Brain pericyte (primary cell): ENCODE measurements at regions not wholly inside any gene's neighbourhood (a gene's known extent, or its start where the extent isn't known, plus 50 kb on each side); places are given as distances from the start of the nearest gene placed in this dataset.
"Not testable (repeated sequence)": the region's sequence is repeated elsewhere in the genome, so short reads cannot be mapped to it uniquely, and the experiment has no call there.

ENCODE experiments used
- DNase-seq: peaks from one replicate; pipeline ENCODE4 v3.0.0-alpha.2; 2012; ENCODE audit warnings: low read depth, low spot score

DNA sequence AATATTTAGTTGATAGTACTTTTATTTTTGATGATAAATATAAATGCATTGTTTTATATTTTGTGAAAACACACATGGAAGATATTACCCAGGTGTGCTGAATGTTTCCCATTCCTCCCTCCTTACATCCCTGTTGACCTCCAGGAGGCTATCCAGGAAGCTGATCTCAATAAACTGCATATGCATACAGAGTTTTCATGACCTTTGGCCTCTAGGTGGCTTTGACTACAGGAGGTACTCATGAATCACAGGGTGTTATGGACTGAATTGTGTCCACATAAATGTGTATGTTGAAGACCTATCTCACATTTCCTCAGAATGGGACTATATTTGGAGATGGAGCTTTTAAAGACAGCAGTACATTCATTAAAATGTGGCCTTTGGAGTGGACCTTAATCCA is 914.9 kb upstream of the NCAM2 start:
- no peak for DNase-seq

DNA sequence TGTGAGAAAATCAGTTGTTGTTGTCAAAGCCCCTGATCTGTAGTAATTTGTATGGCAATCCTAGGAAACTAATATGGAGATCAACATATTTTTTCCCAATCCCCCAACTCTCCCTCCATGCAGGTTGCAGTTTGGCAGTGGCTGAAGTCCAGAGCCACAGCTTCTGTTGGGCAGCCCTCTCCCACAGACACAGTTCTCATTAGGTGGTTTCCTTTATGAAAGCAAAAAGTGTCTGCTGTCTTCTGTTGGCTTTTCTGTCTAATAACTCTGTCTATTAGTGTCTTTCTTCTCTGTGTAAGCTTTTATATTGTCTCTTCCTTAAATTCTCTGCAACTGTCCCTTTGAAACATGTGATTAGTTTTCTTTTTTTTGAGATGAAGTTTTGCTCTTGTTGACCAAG is 914.3 kb upstream of the NCAM2 start:
- DNase-seq: no peak

DNA sequence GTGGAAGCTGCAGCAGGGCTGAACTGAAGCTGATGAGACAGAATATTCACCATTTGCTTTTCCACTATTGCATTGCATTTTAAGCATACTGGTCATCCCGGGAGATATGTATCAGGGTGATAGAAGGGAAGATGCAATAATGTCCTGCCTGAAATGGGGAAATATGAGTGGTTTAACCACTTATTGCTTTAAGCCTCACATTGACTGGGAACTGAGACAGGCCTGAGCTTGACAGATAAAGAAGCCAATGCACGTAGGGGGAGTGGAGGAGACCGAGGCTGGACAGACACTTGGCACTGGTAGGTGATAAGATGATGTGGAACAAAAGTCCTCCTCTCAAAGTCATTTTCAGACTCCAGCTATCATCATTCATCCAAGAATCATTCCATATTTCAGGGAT is 911.7 kb upstream of the NCAM2 start:
- DNase-seq: no peak

- no peak for DNase-seq
Observed at GRCh38 chr21:20106368-20106767, 891.8 kb upstream of the NCAM2 start.

- no peak for DNase-seq
Observed at GRCh38 chr21:20108016-20108415, 890.2 kb upstream of the NCAM2 start.

GRCh38 chr21:20108976-20109540 is 889.2 kb upstream of the NCAM2 start:
- no peak for DNase-seq

- no peak for DNase-seq
Observed at GRCh38 chr21:20110368-20110767, 887.8 kb upstream of the NCAM2 start.

DNA sequence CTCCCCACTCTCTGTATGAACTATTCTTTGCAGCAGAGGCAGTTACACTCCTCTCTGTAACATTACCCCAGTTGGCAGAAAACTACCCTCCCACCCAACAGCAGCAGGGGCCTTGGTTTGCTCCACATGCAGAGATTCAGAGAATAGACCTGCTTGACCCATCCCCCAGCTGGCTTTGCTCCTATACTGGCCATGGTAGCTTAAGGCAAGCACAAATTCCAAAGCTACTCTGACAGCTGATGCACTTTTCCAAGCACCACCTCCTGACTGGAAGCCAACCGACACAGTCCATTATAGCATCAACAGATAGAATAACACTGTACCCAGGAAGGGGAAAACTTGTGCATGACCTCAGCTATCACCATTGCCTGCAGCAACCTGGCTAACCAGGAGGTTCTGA is 846.5 kb upstream of the NCAM2 start:
- no peak for DNase-seq

- no peak for DNase-seq
Observed at GRCh38 chr21:20163167-20163566, 835.0 kb upstream of the NCAM2 start.

DNA sequence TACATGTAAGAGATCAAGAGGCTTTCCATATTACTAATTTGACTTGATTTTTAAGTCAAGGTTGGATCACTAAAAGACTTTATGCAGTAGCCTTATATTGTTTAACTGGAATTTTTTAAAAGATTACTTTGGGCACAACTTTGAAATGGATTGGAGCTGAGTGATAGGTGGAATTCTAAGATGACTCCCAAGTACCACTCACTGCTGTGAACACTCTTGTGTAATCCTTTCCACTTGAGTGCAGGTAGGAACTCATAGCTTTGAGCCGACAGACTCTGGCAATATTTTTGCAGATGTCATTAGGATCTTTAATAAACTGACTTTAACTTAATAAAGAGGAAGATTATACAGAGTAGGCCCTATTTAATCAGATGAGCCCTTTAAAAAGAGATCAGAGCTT is 831.1 kb upstream of the NCAM2 start:
- DNase-seq: no peak

- DNase-seq: no peak
Observed at GRCh38 chr21:20169812-20170576, 828.2 kb upstream of the NCAM2 start.

DNA sequence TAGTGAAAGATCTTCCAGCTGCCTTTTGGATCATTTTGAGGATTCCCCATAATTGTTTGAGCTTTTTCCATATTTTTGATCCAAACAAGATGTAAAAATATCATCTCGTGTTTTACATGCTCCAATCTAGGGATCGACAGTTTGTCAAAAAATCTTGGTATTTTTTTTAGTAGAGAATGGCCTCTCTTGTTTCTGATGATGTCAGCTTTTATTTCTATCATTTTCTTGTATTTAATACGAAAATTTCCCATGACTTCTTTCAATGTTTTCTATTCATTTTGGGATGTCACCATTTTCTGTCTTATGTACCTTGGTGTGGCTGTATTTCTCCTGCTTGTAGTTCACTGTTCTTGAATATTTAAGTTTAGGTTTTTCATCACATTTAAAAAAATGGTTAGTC is 812.0 kb upstream of the NCAM2 start:
- DNase-seq: no peak

DNA sequence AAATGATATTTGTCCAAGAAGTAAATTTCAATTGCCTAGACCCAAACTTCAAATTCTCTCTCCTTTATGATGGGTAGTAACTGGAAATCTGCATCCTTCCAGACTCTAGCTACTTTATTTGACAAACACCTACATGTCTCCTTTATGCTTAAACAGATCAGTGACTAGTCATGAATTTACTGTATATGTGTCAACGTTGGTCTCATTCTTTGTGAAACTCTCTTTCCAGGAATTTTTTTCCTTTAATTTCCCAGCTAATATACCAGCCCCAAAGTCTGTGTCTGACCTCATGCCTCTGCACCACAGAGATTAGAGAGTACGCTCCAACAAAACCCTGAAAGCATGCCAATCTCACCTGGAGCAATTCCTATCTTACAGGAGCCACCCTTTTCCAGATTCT is 811.2 kb upstream of the NCAM2 start:
- no peak for DNase-seq

DNA sequence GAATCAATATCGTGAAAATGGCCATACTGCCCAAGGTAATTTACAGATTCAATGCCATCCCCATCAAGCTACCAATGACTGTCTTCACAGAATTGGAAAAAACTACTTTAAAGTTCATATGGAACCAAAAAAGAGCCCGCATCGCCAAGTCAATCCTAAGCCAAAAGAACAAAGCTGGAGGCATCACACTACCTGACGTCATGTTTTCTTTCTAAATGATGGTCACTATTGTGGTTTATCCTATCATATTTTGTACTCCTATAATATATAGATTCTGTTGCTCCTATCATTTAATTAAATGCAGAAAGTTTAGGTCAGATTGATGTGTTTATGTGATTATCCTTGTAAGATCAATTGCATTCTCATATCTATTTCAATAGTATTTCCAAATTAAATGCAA is 796.9 kb upstream of the NCAM2 start:
- not testable (repeated sequence) for DNase-seq

DNA sequence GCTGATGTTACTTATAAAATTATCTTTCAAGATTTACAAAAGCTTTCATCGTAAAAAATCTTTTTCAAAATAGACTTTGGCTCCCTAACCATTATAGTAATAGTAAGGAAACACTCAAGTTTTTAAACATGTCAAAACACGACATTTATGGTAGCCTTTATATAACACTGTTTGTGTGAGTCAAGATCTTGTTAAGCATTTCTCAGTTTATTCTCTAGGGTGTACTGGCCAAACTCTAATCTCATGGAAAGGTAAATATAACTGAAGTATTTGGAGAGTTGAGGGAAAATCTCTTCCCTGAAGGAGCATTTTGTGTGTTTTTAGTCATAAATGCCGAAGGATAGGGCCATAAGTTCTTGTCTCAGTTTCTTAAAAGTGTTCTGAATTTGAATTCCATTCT is 790.9 kb upstream of the NCAM2 start:
- no peak for DNase-seq

DNA sequence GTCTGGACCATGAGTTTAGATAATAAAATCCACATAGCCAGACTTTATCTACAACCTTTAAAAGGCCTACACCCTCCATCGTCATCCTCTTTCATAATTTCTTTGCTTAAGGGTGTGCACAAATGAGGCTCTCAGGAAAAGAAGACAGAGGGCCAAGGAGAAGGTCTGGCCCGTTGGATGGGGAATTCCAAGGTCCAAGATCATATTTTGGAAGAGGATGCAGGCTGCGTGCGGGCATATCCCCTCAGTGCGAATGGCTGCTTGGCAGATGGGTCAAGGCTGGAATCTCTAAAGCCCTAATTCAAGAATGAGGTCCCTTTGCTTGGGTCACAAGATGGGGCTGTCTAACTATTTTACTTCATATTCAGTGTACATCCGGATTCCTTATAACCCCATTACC is 782.2 kb upstream of the NCAM2 start:
- DNase-seq: no peak

- no peak for DNase-seq
Observed at GRCh38 chr21:20220586-20220985, 777.6 kb upstream of the NCAM2 start.

DNA sequence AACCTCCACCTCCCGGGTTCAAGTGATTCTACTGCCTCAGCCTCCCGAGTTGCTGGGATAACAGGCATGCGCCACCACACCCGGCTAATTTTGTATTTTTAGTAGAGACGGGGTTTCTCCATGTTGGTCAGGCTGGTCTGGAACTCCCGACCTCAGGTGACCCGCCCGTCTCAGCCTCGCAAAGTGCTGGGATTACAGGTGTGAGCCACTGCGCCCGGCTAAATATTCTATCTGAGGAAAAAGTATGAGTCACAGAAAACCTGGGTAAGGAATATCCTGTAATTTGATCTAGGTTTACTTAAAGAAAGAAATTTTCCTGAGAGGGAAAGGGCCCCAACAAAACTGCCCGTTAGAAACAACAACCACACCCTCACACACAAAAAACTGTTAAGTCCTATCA is 776.2 kb upstream of the NCAM2 start:
- not testable (repeated sequence) for DNase-seq

GRCh38 chr21:20236649-20237048 is 761.6 kb upstream of the NCAM2 start:
- DNase-seq: not testable (repeated sequence)

GRCh38 chr21:20249401-20249800 is 748.8 kb upstream of the NCAM2 start:
- DNase-seq: no peak

DNA sequence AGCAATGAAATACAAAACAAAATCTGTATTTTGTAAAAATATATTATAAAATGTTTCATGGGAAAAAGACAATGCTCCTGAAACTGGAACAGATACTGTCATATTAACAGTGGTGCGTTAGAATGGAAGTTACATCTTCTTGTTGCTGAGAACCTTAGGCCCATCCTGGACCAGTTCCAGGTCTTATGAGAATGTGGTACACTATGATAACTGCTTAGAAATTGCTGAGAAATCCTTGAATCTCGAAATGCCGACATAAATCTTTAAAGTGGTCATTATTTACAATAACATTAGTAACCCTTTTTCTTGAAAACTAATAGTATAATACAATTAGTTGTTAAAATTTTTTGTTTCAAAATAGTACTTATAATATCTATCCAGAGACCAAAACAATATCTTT is 747.9 kb upstream of the NCAM2 start:
- no peak for DNase-seq

- DNase-seq: no peak
Observed at GRCh38 chr21:20253261-20253660, 744.9 kb upstream of the NCAM2 start.

DNA sequence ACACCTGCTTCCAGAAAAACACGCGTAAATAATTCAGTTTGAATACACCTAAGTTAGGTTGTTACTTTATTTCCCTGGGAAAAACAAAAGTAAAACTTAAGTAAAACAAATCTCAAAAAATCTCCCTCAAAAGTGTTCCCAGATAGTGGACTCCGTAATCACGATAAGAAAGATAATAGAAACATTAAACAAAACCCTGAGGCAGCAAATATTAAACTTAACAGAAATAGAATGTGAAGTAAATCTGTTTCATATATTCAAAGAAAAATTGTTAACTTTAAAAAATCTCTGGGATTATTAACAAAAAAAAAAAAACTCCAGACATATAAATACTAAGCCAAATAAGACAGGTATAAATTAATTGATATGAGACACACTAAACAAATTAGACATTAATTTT is 743.2 kb upstream of the NCAM2 start:
- DNase-seq: no peak
